ENCODE measurements at regions not wholly inside any gene's neighbourhood (a gene's known extent, or its start where the extent isn't known, plus 50 kb on each side); places are given as distances from the start of the nearest gene placed in this dataset.

- ChIA-PET CTCF (interaction anchor here (1.7 to 4.3 kb wide), 2 partner anchors 14 to 170 kb away, joined by 4 to 23 read pairs; no protein-coding TSS in a partner anchor), POLR2A (no interaction called here)
- no peak overlapping the region for H3K27ac ChIP-seq (ENCODE audit: low read depth in 2 of 2, low read length in 1 of 2)
- H3K4me1 ChIP-seq (ENCODE audit: control insufficient read depth in 1 of 2, insufficient read depth in 2 of 2, low read depth in 1 of 2, low read length in 1 of 2), result no peaks in the 10 kb centered on the region
- no peaks in the 10 kb centered on the region for H4K20me1 ChIP-seq (ENCODE audit: insufficient read depth)
- H3K27me3 ChIP-seq (ENCODE audit: insufficient read depth), result no peaks in the 10 kb centered on the region
- 73% methylated on average over 6 of the region's 6 CpGs for WGBS (ENCODE audit: low lambda C conversion rate)
- H2AFZ ChIP-seq (ENCODE audit: low read depth), result no peak overlapping the region
- no peak overlapping the region for H3K4me2 ChIP-seq
- no peak for DNase-seq
- H3K4me3 ChIP-seq (ENCODE audit: low read depth in 2 of 2, low read length in 1 of 2), result no peak overlapping the region
- H3K79me2 ChIP-seq (ENCODE audit: insufficient read depth), result no peaks in the 10 kb centered on the region
- H3K36me3 ChIP-seq (replicated peaks in 1 of 2; ENCODE audit: control insufficient read depth in 1 of 2, insufficient read depth in 2 of 2, low read length in 1 of 2), result no peaks in the 10 kb centered on the region
- no peaks in the 10 kb centered on the region for H3K9me2 ChIP-seq
- H3F3A ChIP-seq (replicated peaks; ENCODE audit: insufficient read depth), result no peaks in the 10 kb centered on the region
- TF ChIP-seq SMC3 (IDR thresholded peaks at IDR 0.05; ENCODE audit: low read depth, low read length), result no peak
- TF ChIP-seq REST (IDR thresholded peaks at IDR 0.05; ENCODE audit: low read depth, low read length), result no peak
- no peaks in the 10 kb centered on the region for H3K9me3 ChIP-seq
- H3K9ac ChIP-seq, result no peak overlapping the region
Measured at GRCh38 chr15:79198461-79198860, 84.1 kb upstream of the ANKRD34C start.

GRCh38 chr15:79197285-79197684, 85.2 kb upstream of the ANKRD34C start:
- Histone ChIP-seq H3K27me3 (ENCODE audit: insufficient read depth) (no peaks in the 10 kb centered on the region), H3F3A (replicated peaks; ENCODE audit: insufficient read depth) (no peaks in the 10 kb centered on the region), H3K9me2 (no peaks in the 10 kb centered on the region), H3K79me2 (ENCODE audit: insufficient read depth) (no peaks in the 10 kb centered on the region), H3K4me2 (no peak overlapping the region), H3K9me3 (no peaks in the 10 kb centered on the region), H3K27ac (ENCODE audit: low read depth in 2 of 2, low read length in 1 of 2) (no peak overlapping the region), H3K9ac (no peak overlapping the region), H3K36me3 (replicated peaks in 1 of 2; ENCODE audit: control insufficient read depth in 1 of 2, insufficient read depth in 2 of 2, low read length in 1 of 2) (no peaks in the 10 kb centered on the region), H4K20me1 (ENCODE audit: insufficient read depth) (no peaks in the 10 kb centered on the region), H2AFZ (ENCODE audit: low read depth) (no peak overlapping the region), H3K4me1 (ENCODE audit: control insufficient read depth in 1 of 2, insufficient read depth in 2 of 2, low read depth in 1 of 2, low read length in 1 of 2) (no peaks in the 10 kb centered on the region; a peak in 1 of 4 replicates), H3K4me3 (ENCODE audit: low read depth in 2 of 2, low read length in 1 of 2) (no peak overlapping the region)
- POLR2A ChIA-PET, result no interaction called here
- DNase-seq, result no peak
- CTCF ChIA-PET, result interaction anchor here (0.9 to 1.7 kb wide), 4 partner anchors 13 to 169 kb away, joined by 3 to 4 read pairs (median 4); no protein-coding TSS in a partner anchor
- WGBS (ENCODE audit: low lambda C conversion rate), result 55% methylated on average over 7 of the region's 7 CpGs
- no peak for TF ChIP-seq RFX5 (IDR thresholded peaks at IDR 0.05; ENCODE audit: low read length)
- no peak for TF ChIP-seq RAD21 (IDR thresholded peaks at IDR 0.05; ENCODE audit: low read length)
- no peak for TF ChIP-seq YY1 (IDR thresholded peaks at IDR 0.05; ENCODE audit: low read depth)
- no peak for TF ChIP-seq NRF1 (IDR thresholded peaks at IDR 0.05; ENCODE audit: low read depth, low read length)
- TF ChIP-seq TEAD4 (IDR thresholded peaks at IDR 0.05; ENCODE audit: borderline replicate concordance, insufficient read depth), result no peak
- no peak for TF ChIP-seq FOSL2 (IDR thresholded peaks at IDR 0.05; ENCODE audit: borderline replicate concordance, low read depth)
- no peak for TF ChIP-seq TCF12 (IDR thresholded peaks at IDR 0.05)
- no peak for TF ChIP-seq REST (IDR thresholded peaks at IDR 0.05; ENCODE audit: low read depth, low read length)
- no peak for TF ChIP-seq FOXJ3 (CRISPR knock-in tag; IDR thresholded peaks at IDR 0.05)
- TF ChIP-seq NFIC (IDR thresholded peaks at IDR 0.05; ENCODE audit: borderline replicate concordance), result no peak
- TF ChIP-seq JUND (IDR thresholded peaks at IDR 0.05), result no peak
- no peak for TF ChIP-seq CTCF (IDR thresholded peaks at IDR 0.05)
- no peak for TF ChIP-seq USF2 (IDR thresholded peaks at IDR 0.05; ENCODE audit: borderline replicate concordance, low read depth, low read length)
